Ovary (tissue), 3 donors: ENCODE measurements at regions not wholly inside any gene's neighbourhood (a gene's known extent, or its start where the extent isn't known, plus 50 kb on each side); places are given as distances from the start of the nearest gene placed in this dataset.

Experiments used
- EP300 ChIP-seq: sonication (generic); formaldehyde crosslinking; IDR thresholded peaks from one replicate; pipeline ENCODE4 v1.6.1; 2017; ENCODE audit warnings: antibody characterized with exemption
- POLR2A ChIP-seq: fragments of 450-650 bp; IDR thresholded peaks from one replicate; pipeline ENCODE4 v1.6.1; 2017; ENCODE audit warnings: antibody characterized with exemption, mild to moderate bottlenecking, moderate library complexity
- TF ChIP-seq, protein P1 (sequence below), 3 donors: fragments of 450-650 bp in 2 of 3; fragments of 200-600 bp in 1 of 3; IDR thresholded peaks; one replicate each; pipeline versions ENCODE4 v1.5.1 to v1.8.0; 2016 to 2022; ENCODE audit warnings: antibody characterized with exemption in 3 of 3, mild to moderate bottlenecking in 1 of 3
- donor health status: DM: no; HTN: no; CAD: no.

DNA sequence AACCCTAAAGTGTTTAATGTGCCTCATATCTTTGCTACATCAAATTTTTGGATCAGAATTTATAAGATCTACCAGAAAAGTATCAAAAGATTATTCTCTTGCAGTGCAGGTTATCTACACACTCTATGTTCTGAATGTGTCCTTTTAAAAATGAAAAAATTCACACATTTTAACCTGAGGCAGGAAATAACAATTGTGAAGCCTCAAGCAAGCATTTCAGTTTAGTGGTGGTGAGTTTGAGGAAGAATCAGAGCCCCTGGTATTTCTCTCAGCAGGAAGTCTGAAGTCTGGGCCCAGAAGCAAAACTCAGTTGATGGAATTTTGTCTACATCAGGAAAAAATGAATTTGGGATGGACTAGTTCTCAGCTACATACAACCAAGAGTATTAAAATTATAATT is 137.0 kb upstream of the PZP start:
- TF ChIP-seq, protein P1, sequence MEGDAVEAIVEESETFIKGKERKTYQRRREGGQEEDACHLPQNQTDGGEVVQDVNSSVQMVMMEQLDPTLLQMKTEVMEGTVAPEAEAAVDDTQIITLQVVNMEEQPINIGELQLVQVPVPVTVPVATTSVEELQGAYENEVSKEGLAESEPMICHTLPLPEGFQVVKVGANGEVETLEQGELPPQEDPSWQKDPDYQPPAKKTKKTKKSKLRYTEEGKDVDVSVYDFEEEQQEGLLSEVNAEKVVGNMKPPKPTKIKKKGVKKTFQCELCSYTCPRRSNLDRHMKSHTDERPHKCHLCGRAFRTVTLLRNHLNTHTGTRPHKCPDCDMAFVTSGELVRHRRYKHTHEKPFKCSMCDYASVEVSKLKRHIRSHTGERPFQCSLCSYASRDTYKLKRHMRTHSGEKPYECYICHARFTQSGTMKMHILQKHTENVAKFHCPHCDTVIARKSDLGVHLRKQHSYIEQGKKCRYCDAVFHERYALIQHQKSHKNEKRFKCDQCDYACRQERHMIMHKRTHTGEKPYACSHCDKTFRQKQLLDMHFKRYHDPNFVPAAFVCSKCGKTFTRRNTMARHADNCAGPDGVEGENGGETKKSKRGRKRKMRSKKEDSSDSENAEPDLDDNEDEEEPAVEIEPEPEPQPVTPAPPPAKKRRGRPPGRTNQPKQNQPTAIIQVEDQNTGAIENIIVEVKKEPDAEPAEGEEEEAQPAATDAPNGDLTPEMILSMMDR (IDR thresholded peaks at IDR 0.05), result no peak
- TF ChIP-seq POLR2A, result no peak
- no peak for TF ChIP-seq EP300
